ENCODE measurements at regions not wholly inside any gene's neighbourhood (a gene's known extent, or its start where the extent isn't known, plus 50 kb on each side); places are given as distances from the start of the nearest gene placed in this dataset.

GRCh38 chr13:47251771-47252170 is 354.9 kb upstream of the HTR2A start:
- DNase-seq (ENCODE audit: low read depth) = peak; percentile 3

- peak; percentile 70 for DNase-seq (ENCODE audit: low read depth)
These were observed 353.3 kb upstream of the HTR2A start for GRCh38 chr13:47250146-47250545.

GRCh38 chr13:47249266-47249665 is 352.4 kb upstream of the HTR2A start:
- DNase-seq (ENCODE audit: low read depth) = no peak

GRCh38 chr13:47241446-47241845 is 344.6 kb upstream of the HTR2A start:
- no peak for DNase-seq (ENCODE audit: low read depth)

GRCh38 chr13:47239025-47239424 is 342.2 kb upstream of the HTR2A start:
- no peak for DNase-seq (ENCODE audit: low read depth)

GRCh38 chr13:47237571-47237970 is 340.7 kb upstream of the HTR2A start:
- no peak for DNase-seq (ENCODE audit: low read depth)

GRCh38 chr13:47233734-47234133 is 336.9 kb upstream of the HTR2A start:
- DNase-seq (ENCODE audit: low read depth) = peak; percentile 6

GRCh38 chr13:47232516-47232915 is 335.7 kb upstream of the HTR2A start:
- DNase-seq (ENCODE audit: low read depth) = no peak

- DNase-seq (ENCODE audit: low read depth) = no peak
These were observed 333.3 kb upstream of the HTR2A start for GRCh38 chr13:47230155-47230554.

- DNase-seq (ENCODE audit: low read depth) = no peak
These were observed 329.7 kb upstream of the HTR2A start for GRCh38 chr13:47226516-47226915.

GRCh38 chr13:47220453-47221140 is 323.7 kb upstream of the HTR2A start:
- DNase-seq (ENCODE audit: low read depth) = no peak

GRCh38 chr13:47218611-47219010 is 321.8 kb upstream of the HTR2A start:
- DNase-seq (ENCODE audit: low read depth) = peak; percentile 11

GRCh38 chr13:47216176-47216822 is 319.4 kb upstream of the HTR2A start:
- DNase-seq (ENCODE audit: low read depth) = peak; percentile 15

GRCh38 chr13:47215736-47216135 is 318.9 kb upstream of the HTR2A start:
- DNase-seq (ENCODE audit: low read depth) = peak; percentile 73

GRCh38 chr13:47213047-47213446 is 316.2 kb upstream of the HTR2A start:
- DNase-seq (ENCODE audit: low read depth) = no peak

GRCh38 chr13:47211106-47211505 is 314.3 kb upstream of the HTR2A start:
- DNase-seq (ENCODE audit: low read depth) = no peak

- no peak for DNase-seq (ENCODE audit: low read depth)
These were observed 309.3 kb upstream of the HTR2A start for GRCh38 chr13:47206111-47206510.

- DNase-seq (ENCODE audit: low read depth) = peak; percentile 18
These were observed 293.9 kb upstream of the HTR2A start for GRCh38 chr13:47190696-47191305.

GRCh38 chr13:47188802-47189201 is 291.9 kb upstream of the HTR2A start:
- peak; percentile 89 for DNase-seq (ENCODE audit: low read depth)

- DNase-seq (ENCODE audit: low read depth) = no peak
These were observed 289.6 kb upstream of the HTR2A start for GRCh38 chr13:47186471-47186870.

- DNase-seq (ENCODE audit: low read depth) = peak; percentile 44
These were observed 287.5 kb upstream of the HTR2A start for GRCh38 chr13:47184321-47184720.

- DNase-seq (ENCODE audit: low read depth) = no peak
These were observed 282.5 kb upstream of the HTR2A start for GRCh38 chr13:47179321-47179720.
